ENCODE measurements at regions not wholly inside any gene's neighbourhood (a gene's known extent, or its start where the extent isn't known, plus 50 kb on each side); places are given as distances from the start of the nearest gene placed in this dataset.

DNA sequence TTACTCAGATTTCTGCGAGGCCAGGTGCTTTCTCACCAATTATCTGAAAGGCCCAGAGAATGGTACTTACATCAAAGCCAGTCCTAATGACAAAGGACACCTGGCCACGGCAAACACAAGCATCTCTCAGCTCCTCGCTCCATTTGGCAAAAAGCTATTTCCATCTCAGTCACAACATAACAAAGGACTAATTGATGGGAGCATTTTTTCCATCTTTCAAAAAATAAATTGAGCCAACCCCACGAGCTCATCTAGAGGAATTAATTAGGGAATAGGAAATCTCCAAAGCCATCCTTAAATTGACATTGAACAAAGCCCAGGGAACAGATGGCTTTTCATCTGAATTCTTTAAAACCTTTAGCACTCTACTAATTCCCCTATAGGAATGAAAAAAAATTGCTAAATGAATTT lies 236.7 kb downstream of the HAO1 start:
- DNase-seq (ENCODE audit: low read depth in 2 of 2), result no peak

DNA sequence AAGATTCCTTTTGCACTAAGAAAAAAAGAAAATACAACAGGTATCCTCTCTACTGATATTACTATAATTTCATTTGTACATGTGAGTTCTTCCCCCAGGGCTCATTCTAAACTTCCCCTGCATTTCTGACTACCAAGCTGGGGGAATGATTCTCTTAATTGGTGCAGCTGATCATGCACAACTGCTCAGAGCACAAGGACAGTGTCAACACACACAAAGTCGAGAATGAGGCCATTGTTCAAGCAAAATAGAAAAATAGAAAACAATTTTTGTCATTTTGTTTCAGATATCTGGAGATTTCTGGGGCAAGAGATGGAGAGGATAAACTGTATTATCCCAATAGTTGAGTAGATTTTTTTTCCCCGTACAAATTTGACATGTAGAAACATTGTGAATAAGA lies 236.3 kb downstream of the HAO1 start:
- no peak for DNase-seq (ENCODE audit: low read depth in 2 of 2)

DNA sequence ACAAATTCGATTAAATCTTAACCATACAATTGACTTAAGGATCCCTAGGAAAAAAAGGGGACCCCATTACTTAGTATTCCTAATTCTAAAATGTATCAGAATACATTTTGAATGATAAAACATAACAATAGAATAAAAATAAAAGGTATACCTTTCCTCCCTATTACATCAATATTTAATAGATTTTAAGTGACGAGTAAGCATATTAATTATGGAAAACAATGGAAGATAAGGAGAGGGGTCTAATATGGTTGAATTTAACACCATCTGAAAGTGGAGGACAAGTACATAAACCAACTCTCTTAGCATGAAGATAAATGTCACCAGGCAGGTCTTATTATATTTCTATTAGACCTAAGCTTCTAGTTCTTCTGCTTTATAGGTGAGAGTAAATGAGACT lies 232.1 kb downstream of the HAO1 start:
- DNase-seq (ENCODE audit: low read depth in 2 of 2), result no peak

DNA sequence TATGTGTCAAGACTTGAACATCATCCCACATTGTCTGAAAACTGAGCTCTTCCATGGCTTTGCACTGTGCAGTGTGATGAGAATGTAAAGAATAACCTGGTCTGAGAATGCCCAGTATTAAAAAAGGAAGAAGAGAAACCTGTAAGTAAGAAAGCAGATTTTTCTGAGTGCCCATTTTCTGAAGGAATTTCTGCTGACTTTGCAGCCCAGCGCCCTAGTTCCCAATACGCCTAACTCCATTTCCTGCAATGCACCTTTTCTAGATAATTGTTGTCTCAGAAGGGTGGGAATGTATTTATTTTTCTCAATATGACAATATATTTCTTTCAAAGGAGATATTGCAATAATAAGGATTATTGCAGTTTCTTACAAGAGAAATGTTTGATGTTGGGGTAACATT lies 231.5 kb downstream of the HAO1 start:
- DNase-seq (ENCODE audit: low read depth in 2 of 2), result no peak

DNA sequence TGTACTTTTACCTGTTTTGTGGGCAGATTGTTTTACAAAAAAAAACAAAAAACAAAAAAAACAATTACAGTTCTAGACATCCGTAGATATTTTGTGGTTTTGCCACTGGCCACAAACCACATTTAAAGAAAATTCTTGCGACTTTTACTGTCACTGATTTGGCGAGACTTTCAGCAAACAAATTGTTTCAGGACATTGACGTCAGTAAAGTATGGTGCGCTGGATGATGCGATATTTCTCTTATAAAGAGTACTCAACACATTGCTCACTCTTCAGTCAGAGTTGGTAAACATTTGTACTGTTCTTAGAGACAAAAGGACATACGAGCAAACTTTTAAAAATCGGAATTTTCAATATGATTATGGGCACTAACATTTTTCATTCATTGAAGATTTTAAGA lies 229.8 kb downstream of the HAO1 start:
- DNase-seq (ENCODE audit: low read depth in 2 of 2), result no peak

DNA sequence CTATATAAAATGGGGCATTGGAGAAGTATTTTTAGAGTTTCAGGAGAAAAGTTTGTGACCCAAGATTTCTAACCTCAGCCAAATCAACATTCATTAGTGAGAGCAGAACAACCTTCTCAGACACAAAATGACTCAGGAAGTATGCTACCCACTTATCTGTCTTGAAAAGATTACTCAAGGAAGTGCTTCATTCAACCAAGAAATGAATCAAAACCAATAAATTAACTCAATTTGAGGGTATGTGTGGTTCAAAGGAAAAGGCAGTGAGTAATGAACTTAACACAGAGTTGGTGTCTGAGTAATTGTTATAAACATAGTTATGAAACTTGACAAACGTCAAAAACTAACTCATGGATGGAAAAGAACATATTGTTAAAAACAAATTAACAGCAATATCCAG lies 227.6 kb downstream of the HAO1 start:
- no peak for DNase-seq (ENCODE audit: low read depth in 2 of 2)

DNA sequence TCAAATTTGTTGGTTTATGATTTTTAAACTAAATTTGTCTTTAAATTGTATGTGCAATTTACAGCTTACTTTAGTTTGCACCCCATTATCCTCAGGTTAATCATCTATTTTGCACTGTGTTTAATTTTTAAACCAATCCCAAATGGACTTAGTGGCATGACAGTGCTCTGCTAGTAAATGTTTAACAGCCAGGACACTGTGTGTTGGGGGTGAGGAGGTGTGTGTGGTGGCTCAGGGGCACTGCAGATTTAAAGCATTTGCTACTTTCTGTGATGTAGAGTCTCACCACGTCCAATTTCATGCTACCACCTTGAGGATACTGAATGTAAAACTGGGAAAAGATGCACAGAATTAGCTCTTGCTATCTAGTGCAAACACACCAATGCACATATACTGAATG lies 225.7 kb downstream of the HAO1 start:
- no peak for DNase-seq (ENCODE audit: low read depth in 2 of 2)

DNA sequence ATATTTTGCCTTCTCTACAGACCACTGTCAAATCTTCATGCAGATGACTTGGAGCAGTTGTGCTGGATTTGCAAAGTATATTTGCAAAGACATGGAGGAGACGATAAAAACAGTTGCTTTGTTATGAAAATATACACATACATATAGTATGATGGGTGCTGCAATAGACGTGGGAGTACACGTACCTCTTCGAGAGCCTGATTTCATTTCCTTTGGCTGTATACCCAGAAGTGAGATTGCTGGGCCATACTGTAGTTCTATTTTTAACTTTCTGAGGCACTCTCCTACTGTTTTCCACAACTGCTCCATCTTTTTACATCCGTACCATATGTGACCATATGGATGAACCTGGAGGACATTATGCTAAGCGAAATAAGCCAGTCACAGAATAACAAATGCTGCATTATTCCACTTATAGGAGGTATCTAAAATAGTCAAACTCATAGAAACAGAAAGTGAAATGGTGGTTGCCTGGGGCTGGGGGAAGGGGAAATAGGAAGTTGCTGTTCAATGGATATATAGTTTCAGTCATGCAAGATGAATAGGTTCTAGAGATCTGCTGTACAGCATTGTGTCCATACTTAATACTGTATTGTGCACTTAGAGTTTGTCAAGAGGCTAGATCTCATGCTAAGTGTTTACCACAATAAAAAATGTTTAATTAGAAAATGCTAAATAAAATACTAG lies 223.8 kb downstream of the HAO1 start:
- no peak for DNase-seq (ENCODE audit: low read depth in 2 of 2)

DNA sequence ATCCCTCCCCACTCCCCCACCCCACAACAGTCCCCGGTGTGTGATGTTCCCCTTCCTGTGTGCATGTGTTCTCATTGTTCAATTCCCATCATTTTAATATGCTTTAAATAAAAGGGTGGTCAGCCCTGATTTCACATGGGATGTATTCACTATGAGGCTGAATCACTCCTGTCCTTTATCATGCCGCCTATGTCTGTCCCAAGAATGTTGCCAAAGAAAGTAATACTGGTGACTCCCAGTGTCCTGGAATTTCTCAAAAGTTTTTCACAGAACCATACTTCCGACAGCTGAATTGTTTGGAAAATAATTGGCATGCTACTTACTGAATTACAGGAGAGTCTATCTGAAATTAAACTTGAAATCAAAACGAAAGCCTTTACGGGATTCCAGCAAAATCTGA lies 217.7 kb downstream of the HAO1 start:
- no peak for DNase-seq (ENCODE audit: low read depth in 2 of 2)

DNA sequence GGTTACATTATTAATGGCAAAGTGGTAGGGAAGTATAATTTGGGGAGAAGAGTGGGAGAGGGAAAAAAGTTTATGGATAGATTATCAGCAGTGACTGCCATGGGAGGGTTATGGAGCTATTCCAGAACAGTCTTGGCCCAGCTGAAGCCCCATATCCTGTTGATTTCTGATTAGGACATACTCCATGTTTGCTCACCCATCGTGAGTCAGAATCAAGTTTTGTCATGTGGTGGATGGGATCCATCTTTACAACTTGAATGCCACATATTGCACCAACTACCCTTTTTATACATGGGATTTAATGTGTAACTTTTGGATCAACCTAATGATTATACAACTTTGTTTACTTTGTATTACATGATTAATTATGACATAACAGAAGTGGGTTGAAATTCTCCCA lies 217.0 kb downstream of the HAO1 start:
- DNase-seq (ENCODE audit: low read depth in 2 of 2), result no peak

DNA sequence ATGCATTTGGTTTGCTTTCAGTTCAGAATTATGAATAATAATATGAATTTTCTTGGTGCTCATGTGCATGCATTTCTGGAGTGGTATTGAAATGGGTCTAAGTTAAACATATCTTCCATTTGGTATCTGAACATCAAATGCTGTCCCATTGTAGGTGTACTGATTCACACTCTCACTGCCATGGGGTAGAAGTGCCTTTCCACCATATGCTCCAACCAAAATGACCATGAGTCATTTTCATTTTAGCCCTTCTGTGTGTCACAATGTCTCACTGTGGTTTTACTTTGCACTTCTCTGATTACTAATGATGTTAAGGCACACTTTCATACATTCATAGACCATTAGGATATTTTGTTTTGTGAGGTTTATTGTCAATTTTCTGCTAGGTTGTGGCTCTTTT lies 211.9 kb downstream of the HAO1 start:
- no peak for DNase-seq (ENCODE audit: low read depth in 2 of 2)

DNA sequence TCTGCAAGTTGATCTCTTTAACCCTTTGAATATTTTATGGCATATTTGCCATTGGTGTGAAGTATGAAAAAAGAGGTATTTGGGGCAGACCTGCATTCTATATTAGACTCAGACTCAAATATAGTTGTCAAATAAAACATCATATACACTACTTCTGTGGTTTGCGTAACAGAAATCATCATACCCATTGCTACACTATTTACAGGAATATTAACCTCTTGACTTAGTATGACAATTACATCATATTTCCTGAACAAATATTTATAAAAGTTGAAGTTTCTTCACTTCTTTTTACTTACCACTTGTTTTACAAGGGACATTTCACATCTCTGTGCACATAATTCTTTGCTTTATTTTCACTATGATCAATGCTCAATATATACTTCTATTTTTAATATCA lies 206.0 kb downstream of the HAO1 start:
- no peak for DNase-seq (ENCODE audit: low read depth in 2 of 2)

DNA sequence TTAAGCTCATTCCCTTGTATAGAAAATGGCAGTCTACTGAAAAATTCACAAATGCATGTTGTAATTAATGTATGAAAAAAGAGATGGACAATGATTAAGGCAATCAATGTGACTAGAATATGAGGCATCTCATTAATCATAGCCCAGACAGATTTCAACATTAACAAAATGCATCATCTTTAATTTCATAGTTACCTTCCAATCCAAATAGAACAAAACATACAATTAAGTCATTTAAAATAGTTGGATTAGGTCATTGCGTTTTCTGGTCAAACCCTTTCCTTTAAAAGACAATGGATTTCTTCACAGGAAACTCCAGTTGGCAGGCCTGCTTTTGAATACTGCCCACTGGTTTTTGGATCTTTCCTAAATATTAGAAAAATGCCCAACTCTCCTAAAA lies 203.9 kb downstream of the HAO1 start:
- DNase-seq (ENCODE audit: low read depth in 2 of 2), result no peak

DNA sequence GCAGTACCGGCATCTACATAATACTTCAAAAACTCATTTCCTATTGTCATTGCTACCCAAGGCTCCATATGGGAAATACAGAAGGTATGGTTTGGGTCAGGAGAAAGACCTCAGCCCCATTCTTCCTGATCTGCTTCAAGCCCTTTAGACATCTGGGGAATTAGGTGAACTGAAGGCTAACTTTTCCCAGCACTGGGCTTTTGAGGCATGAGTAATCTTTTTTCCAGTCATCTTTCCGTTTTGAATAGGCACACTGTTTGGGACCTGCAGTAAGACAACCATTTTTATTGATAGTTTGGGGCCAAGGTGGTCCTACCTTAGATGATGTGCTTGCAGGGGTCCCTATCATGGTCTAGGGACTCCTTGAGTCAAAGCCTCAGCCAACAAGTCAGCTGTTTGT lies 198.4 kb downstream of the HAO1 start:
- no peak for DNase-seq (ENCODE audit: low read depth in 2 of 2)

DNA sequence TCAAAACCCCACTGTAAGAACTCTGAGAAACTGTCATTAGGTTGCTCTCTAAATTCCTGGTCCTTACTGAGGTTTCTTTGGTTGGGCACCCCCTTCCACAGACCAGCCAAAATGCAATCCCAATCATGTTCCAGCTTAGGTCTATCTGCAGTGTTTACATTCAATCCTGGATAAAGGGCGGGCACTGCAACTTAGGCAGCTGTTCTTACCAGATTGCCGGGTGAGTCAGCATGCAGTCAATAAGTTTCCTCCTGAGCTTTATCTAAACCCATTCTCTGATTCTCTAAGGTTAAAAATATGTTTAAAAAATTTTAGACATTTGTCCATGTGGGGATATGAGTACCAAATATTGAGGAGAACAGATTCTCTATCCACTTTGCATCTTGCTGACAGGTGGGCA lies 197.8 kb downstream of the HAO1 start:
- DNase-seq (ENCODE audit: low read depth in 2 of 2), result no peak

DNA sequence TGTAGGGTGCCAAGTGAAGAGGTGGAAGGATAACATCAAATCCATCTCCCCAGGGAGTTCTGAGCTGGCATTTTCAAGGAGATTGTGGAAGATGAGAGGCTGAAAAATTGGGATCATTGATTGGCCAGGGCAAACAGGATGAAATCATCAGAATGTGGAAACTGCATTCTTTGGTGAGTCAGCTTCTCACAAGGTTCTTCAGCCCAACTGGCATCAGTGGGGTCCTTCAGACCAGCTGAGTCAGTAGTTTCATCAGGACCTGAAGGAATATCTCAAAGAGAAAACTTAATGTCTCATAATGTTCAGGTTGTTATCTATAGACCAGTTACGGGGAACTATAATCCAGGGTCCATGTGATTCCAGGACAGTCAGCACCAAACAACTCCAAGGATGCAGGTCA lies 195.8 kb downstream of the HAO1 start:
- DNase-seq (ENCODE audit: low read depth in 2 of 2), result no peak

DNA sequence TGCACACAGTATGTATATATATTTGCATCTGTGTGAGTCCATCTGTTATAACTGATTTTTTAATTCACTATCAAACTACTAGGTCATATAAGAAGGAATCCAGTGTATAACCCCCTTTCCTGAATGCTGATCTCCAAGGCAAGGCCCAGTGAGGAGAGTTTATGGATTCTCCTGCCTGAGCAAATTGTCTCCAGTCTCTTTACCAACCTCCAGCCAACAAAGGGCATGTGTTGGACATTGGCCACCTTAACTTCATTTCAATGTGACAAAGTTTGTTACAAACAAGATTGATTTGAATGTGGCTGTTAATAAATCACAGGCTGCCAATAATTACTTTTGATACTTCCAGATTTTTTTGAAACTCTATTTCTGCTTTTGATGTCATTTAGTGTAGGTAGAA lies 191.6 kb downstream of the HAO1 start:
- DNase-seq (ENCODE audit: low read depth in 2 of 2), result no peak

DNA sequence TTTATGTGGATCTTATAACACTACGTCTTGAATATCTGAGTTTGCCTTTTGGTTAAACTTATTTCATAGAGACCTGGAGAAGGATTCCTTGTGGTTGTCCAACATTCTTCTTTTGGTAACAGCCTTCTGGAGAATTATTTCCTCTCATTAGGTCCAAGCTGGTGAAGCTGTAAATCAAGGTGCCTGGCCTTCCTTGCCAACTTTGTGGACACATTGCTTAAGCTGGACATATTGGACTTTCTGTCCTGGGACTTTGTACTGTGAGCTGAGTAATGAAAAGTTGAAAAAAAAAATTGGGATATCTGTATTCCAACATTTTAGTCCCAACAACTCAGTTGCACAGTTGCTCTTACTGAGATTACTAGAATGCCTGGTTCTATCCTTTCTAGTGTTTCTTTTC lies 186.2 kb downstream of the HAO1 start:
- no peak for DNase-seq (ENCODE audit: low read depth in 2 of 2)

DNA sequence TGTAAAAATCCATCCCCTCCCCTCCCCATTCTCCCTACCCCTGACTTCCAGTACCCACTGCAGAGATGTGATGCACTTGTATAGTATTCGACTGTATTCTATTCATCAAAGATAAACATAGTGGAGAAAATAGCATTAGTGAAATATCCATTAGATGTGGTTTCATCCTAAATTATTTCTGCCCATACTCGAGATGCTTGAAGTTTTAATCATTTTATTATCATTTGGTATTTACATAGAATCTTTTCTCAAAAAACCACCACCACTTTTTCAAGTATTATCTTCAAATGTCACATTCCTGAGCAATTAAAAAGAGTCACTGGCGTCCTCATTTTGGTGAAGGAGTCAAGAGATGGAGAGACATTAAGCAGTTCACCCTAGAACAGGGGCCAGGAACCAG lies 181.9 kb downstream of the HAO1 start:
- no peak for DNase-seq (ENCODE audit: low read depth in 2 of 2)

DNA sequence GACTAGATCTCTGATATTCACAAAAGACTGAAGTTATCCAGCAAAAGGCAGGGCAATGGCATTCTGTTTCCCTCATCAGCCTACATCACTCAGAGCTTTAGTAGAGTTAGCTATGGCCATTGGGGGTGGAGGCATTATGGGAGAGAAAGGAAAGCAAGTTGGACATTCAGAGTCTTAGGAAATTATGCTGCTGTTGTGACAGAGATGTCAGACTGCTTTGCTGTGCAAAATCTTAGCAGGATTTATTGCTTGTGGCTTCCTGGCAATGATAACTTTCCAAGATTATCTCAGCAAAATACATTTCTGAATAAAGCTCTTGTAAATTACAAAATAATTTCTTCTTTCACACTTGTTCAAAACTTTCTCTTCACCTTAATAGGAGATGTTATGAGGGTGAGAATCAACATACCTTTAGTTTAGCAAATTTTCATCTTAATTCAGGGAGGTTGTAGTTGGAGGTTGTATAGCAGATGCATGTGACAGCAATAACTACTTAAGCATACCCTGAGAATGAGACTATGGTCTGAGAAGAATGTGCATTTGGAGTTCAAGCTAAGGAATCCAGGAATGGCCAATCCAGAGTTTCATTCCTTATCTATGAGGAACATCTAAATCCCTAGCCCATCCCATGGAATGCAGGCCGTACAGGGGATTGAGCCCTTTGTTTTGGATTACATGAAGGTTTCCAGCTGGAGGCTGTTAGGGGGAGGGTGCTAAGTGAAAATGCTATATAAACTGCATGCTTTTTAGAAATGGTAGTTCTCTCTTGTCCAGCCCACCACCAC lies 179.8 kb downstream of the HAO1 start:
- no peak for DNase-seq (ENCODE audit: low read depth in 2 of 2)

DNA sequence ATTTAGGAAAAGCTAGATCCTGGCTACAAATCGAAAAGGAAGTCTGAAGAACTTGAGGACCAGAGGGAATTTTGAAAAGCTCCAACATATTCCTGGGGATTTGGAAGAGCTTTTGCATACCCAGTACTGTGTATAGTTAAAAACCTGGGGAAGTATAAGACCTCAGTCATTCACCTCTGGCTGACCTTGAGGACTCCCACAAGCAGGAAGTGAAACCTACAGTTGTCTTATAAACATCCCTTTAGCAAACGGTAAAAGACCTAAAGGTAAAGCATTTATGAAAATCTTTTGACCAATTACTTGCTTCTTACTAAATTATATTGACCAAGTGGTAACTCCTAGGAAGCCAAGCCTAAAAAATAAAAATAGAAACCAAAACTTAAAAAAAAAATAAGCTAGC lies 175.0 kb downstream of the HAO1 start:
- DNase-seq (ENCODE audit: low read depth in 2 of 2), result no peak

DNA sequence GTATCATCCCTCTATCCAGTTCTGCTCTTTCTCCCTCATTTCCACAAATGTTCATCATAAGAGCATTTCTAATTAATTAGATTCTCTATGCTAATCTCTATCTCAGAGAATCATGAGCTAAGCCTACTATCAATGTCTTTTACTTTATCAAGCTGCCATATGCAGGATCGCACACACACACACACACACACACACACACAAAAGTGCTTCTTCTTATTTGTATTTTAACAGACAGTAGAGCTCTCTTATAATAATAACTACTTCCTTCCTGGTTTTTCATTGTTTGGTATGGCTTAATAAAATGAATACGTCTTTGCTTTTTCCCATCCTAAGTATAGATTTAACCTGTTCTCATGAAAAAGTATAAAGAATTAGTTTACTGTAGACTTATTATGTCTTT lies 170.2 kb downstream of the HAO1 start:
- DNase-seq (ENCODE audit: low read depth in 2 of 2), result no peak

DNA sequence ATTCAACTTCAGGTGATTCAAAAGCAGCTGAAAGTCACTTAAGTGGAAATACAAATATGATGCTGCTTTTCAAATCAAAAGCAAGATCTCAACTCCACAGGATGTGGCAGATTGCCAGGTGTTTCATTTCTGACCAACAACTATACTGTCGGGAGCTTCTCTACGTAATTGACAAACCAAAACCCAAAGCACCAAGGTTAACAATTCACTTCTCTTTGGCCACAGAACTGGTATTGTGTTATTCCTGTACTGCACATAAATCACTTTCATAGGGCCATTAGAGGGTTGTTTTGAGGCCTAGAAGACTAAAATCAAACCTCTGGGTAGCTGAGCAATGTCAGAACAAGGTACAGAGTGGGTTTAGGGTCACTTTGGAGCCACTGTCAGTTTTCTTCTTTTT lies 169.7 kb downstream of the HAO1 start:
- no peak for DNase-seq (ENCODE audit: low read depth in 2 of 2)

DNA sequence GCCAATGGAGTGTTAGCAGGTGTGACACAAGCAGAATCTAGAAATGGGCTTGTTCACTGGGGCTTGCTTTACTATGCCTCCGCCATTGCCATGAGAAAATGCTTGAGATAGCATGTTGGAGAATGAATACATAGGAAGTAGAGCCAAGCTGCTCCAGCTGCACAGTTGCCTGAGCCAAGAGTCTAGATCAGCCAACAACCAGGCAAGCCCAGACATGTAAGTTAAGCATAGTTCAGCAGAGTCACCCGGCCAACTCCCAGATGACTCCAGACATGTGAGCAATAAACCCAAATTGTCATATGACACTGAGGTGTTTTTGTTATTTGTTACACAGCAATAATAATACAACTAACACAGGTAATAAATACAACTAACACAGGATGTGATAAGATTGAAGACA lies 167.9 kb downstream of the HAO1 start:
- no peak for DNase-seq (ENCODE audit: low read depth in 2 of 2)
